Thyroid gland (tissue), 4 donors: ENCODE measurements at regions not wholly inside any gene's neighbourhood (a gene's known extent, or its start where the extent isn't known, plus 50 kb on each side); places are given as distances from the start of the nearest gene placed in this dataset.

Source experiments
- CTCF ChIP-seq, 6 experiments: fragments of 200-600 bp in 3 of 6; fragments of 450-650 bp in 3 of 6; sonication (generic) in 3 of 6; IDR thresholded peaks; one replicate each; pipeline ENCODE4 v1.5.1; 2016 to 2019; ENCODE audit warnings: antibody characterized with exemption in 6 of 6, mild to moderate bottlenecking in 2 of 6, inconsistent platforms in 1 of 6, moderate library complexity in 1 of 6
- POLR2A ChIP-seq, 2 donors: fragments of 450-650 bp; IDR thresholded peaks; one replicate each; pipeline ENCODE4 v1.6.1; 2017; ENCODE audit warnings: antibody characterized with exemption in 2 of 2, mild to moderate bottlenecking in 2 of 2, moderate library complexity in 1 of 2

GRCh38 chr3:24911076-24911475 is 416.4 kb upstream of the THRB start:
- TF ChIP-seq CTCF (IDR thresholded peaks at IDR 0.05) (no peak), POLR2A (IDR thresholded peaks at IDR 0.05) (no peak)
